ENCODE measurements at regions not wholly inside any gene's neighbourhood (a gene's known extent, or its start where the extent isn't known, plus 50 kb on each side); places are given as distances from the start of the nearest gene placed in this dataset.
"Not testable (repeated sequence)": the region's sequence is repeated elsewhere in the genome, so short reads cannot be mapped to it uniquely, and the experiment has no call there.

GRCh38 chr2:130289780-130290179, 52.9 kb upstream of the IMP4 start:
- Mint-ChIP-seq H3K36me3 (ENCODE audit: insufficient read depth) (no peaks in the 10 kb centered on the region), H3K27ac (no peak overlapping the region), H3K9me3 (ENCODE audit: low read depth) (no peaks in the 10 kb centered on the region), H3K4me3 (ENCODE audit: low read depth) (no peak overlapping the region), H3K4me1 (ENCODE audit: low read depth) (peaks cover 2% of the 10 kb centered on the region), H3K27me3 (peaks cover 8% of the 10 kb centered on the region)
- DNase-seq (ENCODE audit: low spot score, unreplicated experiment) = no peak
- TF ChIP-seq CTCF (IDR thresholded peaks at IDR 0.05; ENCODE audit: unreplicated experiment) = no peak

GRCh38 chr2:130288467-130289403, 54.0 kb upstream of the IMP4 start:
- H3K27me3 Mint-ChIP-seq = peaks cover 5% of the 10 kb centered on the region
- no peaks in the 10 kb centered on the region for H3K36me3 Mint-ChIP-seq (ENCODE audit: insufficient read depth)
- H3K27ac Mint-ChIP-seq = no peak overlapping the region
- no peaks in the 10 kb centered on the region for H3K9me3 Mint-ChIP-seq (ENCODE audit: low read depth)
- no peak for DNase-seq (ENCODE audit: low spot score, unreplicated experiment)
- H3K4me1 Mint-ChIP-seq (ENCODE audit: low read depth) = peaks cover 2% of the 10 kb centered on the region
- no peak overlapping the region for H3K4me3 Mint-ChIP-seq (ENCODE audit: low read depth)
- peak; percentile 37 for TF ChIP-seq CTCF (IDR thresholded peaks at IDR 0.05; ENCODE audit: unreplicated experiment)

- Mint-ChIP-seq H3K4me3 (ENCODE audit: low read depth) (no peak overlapping the region), H3K36me3 (ENCODE audit: insufficient read depth) (no peaks in the 10 kb centered on the region), H3K27me3 (peaks cover 4% of the 10 kb centered on the region), H3K4me1 (ENCODE audit: low read depth) (peaks cover 2% of the 10 kb centered on the region), H3K9me3 (ENCODE audit: low read depth) (no peaks in the 10 kb centered on the region), H3K27ac (no peak overlapping the region)
- TF ChIP-seq CTCF (IDR thresholded peaks at IDR 0.05; ENCODE audit: unreplicated experiment) = no peak
- no peak for DNase-seq (ENCODE audit: low spot score, unreplicated experiment)
Measured at GRCh38 chr2:130287656-130288026, 55.1 kb upstream of the IMP4 start.

GRCh38 chr2:130286983-130287655, 55.6 kb upstream of the IMP4 start:
- H3K36me3 Mint-ChIP-seq (ENCODE audit: insufficient read depth) = no peaks in the 10 kb centered on the region
- H3K27me3 Mint-ChIP-seq = peaks cover 4% of the 10 kb centered on the region
- no peak overlapping the region for H3K4me3 Mint-ChIP-seq (ENCODE audit: low read depth)
- H3K27ac Mint-ChIP-seq = no peak overlapping the region
- peaks cover 2% of the 10 kb centered on the region for H3K4me1 Mint-ChIP-seq (ENCODE audit: low read depth)
- no peak for DNase-seq (ENCODE audit: low spot score, unreplicated experiment)
- no peak for TF ChIP-seq CTCF (IDR thresholded peaks at IDR 0.05; ENCODE audit: unreplicated experiment)
- no peaks in the 10 kb centered on the region for H3K9me3 Mint-ChIP-seq (ENCODE audit: low read depth)

- not testable (repeated sequence) for H3K9me3 Mint-ChIP-seq (ENCODE audit: low read depth); DNase-seq (ENCODE audit: low spot score, unreplicated experiment); H3K36me3 Mint-ChIP-seq (ENCODE audit: insufficient read depth); H3K27ac Mint-ChIP-seq; H3K27me3 Mint-ChIP-seq; H3K4me1 Mint-ChIP-seq (ENCODE audit: low read depth); H3K4me3 Mint-ChIP-seq (ENCODE audit: low read depth)
Measured at GRCh38 chr2:130283341-130283869, 59.3 kb upstream of the IMP4 start.

- H3K9me3 Mint-ChIP-seq (ENCODE audit: low read depth); DNase-seq (ENCODE audit: low spot score, unreplicated experiment); H3K27me3 Mint-ChIP-seq; H3K4me1 Mint-ChIP-seq (ENCODE audit: low read depth); H3K27ac Mint-ChIP-seq; H3K4me3 Mint-ChIP-seq (ENCODE audit: low read depth); H3K36me3 Mint-ChIP-seq (ENCODE audit: insufficient read depth): not testable (repeated sequence)
Measured at GRCh38 chr2:130279551-130279950, 63.1 kb upstream of the IMP4 start.

GRCh38 chr2:130268333-130268732, 70.1 kb upstream of the TUBA3E start:
- H3K9me3 Mint-ChIP-seq (ENCODE audit: low read depth); DNase-seq (ENCODE audit: low spot score, unreplicated experiment); H3K4me3 Mint-ChIP-seq (ENCODE audit: low read depth); H3K36me3 Mint-ChIP-seq (ENCODE audit: insufficient read depth); H3K27ac Mint-ChIP-seq; H3K27me3 Mint-ChIP-seq; H3K4me1 Mint-ChIP-seq (ENCODE audit: low read depth): not testable (repeated sequence)

GRCh38 chr2:130267572-130267971, 69.3 kb upstream of the TUBA3E start:
- not testable (repeated sequence) for DNase-seq (ENCODE audit: low spot score, unreplicated experiment); H3K27me3 Mint-ChIP-seq; H3K27ac Mint-ChIP-seq; H3K4me3 Mint-ChIP-seq (ENCODE audit: low read depth); H3K9me3 Mint-ChIP-seq (ENCODE audit: low read depth); H3K4me1 Mint-ChIP-seq (ENCODE audit: low read depth); H3K36me3 Mint-ChIP-seq (ENCODE audit: insufficient read depth)

GRCh38 chr2:130266836-130267235, 68.6 kb upstream of the TUBA3E start:
- H3K36me3 Mint-ChIP-seq (ENCODE audit: insufficient read depth); H3K9me3 Mint-ChIP-seq (ENCODE audit: low read depth); H3K4me3 Mint-ChIP-seq (ENCODE audit: low read depth); H3K4me1 Mint-ChIP-seq (ENCODE audit: low read depth); DNase-seq (ENCODE audit: low spot score, unreplicated experiment); H3K27ac Mint-ChIP-seq: not testable (repeated sequence)
- peaks cover 11% of the 10 kb centered on the region for H3K27me3 Mint-ChIP-seq

Measured in progenitor cell of endocrine pancreas (in vitro differentiated cells).